HG03196 (cell line): ENCODE measurements at regions not wholly inside any gene's neighbourhood (a gene's known extent, or its start where the extent isn't known, plus 50 kb on each side); places are given as distances from the start of the nearest gene placed in this dataset.

Source experiments
- ATAC-seq: cut with Tn5 transposase; IDR thresholded peaks from one replicate; pipeline ENCODE4 v1.9.1; 2021; ENCODE audit not compliant: unreplicated experiment

DNA sequence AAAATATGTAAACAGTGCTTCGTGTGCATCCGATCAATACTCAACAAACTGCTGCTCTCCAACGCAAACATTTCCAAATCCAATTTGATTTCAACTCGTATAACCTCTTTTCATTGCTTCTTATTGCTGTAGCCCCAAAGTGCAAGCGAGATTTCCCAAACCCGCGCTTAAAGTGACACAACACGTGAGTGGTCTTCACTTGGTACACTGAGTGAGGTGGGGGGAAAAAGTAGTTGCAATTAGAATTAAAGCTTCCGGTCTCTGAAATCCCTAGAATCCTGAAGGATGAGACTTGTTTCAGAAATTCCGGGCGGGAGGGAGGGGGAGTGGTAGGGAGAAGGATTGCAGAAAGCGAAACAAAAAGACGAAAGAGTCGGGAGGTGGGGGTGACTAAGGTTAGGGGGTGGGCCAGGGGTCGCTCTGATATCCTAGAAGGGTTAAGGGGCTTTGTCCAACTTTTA lies 387.5 kb downstream of the BCAT1 start:
- ATAC-seq, result no peak

GRCh38 chr12:24560831-24561271 lies 388.1 kb downstream of the BCAT1 start:
- ATAC-seq, result no peak

- no peak for ATAC-seq
Measured at GRCh38 chr12:24560192-24560775, 388.6 kb downstream of the BCAT1 start.

- ATAC-seq, result no peak
Measured at GRCh38 chr12:24557738-24558137, 391.2 kb downstream of the BCAT1 start.

DNA sequence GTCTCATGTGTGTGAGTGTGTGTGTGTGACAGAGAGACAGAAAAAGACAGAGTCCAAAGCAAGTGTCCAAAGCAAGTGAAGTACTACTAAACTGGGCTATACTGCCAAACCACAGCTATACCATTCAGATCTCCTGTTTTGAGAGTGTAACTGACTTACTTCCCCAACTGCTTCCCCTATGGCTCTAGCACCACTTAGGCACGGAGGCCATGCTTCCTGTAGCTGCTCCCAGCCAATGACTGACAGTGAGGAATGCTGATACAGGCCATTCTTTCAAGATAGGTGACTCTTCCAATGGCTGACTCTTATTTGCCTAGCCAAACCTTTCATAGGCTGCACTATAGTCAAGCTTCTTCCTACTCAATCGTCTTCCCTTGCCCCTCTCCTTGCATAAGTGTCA lies 393.2 kb downstream of the BCAT1 start:
- ATAC-seq, result no peak

DNA sequence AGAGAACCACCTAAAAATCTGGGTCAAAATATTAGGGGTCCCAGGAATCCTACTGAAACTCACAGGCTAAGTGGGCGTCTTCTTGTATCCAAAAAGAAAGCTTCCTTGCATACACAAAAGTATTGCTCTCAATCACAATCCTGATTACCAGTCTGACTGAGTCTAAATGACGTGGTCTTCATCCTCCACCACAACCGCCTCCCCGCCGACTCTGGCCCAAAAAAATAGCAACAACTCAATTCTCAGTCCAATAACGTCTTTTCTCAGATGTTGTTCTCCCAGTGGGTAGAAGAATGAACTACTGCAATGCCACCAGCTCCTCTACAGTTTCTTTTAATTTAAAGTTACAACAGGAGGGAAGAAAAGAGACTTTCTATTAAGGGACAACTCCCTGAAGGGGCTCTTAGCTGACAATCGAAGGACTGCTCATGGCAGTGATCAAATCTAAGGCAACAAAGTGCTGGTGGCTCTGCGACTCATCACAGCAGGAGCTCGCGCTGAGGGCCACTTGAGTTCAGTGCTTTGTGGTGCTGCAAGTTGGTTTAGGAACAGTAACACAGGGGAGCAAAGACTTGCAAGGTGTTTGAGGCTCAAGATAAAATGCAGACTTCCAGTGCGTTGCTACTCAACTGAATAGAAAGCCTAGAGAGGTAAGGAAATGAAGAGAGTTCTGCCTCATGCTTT lies 394.1 kb downstream of the BCAT1 start:
- no peak for ATAC-seq

- no peak for ATAC-seq
Measured at GRCh38 chr12:24553259-24553658, 395.6 kb downstream of the BCAT1 start.

DNA sequence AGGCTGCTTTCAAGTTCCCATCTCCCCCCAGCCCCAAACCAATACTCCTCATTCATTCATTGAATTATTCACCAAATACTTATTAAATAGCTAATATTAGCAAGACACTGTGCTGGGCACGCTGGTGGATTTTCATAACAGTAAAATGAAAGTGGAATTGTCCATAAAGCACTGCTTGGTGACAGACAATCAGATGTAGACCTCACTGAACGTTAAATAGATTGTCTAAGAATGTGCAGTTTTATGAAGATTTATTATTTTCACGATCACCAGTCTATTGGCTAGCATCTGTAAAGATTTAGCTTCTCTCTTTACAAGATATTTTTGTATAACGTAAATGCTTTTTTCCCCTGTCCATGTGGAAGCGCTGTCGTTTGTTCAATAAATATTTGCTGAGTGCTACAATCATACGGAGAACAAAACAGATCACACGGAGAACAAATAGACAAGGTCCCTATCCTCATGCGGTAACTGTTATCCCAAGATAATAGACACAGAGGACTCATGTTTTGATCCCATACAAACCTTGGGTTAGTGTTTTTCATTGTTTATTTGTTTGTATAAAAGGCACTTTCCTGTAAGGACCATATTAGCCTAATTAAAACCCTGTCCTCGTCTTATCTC lies 397.6 kb downstream of the BCAT1 start:
- no peak for ATAC-seq

DNA sequence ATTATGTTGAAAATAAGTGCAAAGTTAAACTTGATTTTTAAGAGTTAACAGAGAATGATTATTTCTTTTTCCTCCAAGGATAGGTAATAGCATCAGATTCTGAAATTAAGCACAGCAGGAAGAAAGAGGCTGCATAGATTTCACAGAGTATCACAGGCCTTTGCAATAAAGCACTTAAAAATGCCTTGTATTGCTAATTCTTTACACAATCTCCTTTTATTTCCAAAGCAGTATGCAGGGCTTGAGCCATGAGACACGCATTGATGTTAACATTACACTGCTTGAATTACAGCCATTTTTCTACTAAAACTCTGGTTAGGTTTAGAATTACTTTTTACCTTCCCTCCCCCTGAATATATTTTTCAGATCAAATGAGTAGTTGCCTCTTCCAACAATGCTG lies 398.3 kb downstream of the BCAT1 start:
- ATAC-seq, result no peak

DNA sequence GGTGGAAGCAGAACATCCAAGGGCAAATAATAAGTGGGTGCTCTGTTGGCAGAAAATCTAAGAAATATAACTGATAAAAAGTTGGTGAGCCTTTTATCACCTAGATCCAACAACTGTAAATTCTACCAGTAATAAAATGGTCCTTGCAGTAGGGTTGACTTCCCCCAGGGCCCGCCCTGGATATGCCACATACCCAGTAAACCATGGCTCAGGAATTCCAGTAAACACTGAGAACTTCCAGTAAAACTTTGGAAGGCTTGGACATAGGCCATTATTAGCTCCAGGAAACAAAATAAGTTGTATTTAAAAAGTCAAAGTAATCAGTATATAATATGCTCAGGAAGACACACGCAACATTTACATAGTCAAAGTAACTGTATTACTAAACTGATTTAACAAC lies 402.2 kb downstream of the BCAT1 start:
- ATAC-seq, result no peak

DNA sequence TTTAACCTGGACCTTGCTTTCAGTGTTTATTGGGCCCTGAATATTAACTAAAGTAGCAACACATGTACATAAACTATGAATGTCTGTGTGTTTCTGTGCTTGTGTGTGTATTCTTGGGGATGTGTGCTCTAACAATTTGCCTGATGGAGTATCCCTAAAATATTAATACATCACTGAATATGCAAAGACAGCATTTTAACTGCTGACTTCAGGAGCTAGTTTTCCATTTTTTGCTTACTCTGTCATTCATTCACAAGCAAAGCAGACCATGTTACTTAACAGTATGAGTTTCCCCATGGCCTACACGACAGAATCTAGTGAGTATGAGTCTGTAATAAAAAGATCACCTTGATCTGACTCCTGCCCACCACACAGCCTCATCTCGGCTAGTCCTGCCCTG lies 402.8 kb downstream of the BCAT1 start:
- ATAC-seq, result no peak

GRCh38 chr12:24544368-24544767 lies 404.5 kb downstream of the BCAT1 start:
- ATAC-seq, result no peak

GRCh38 chr12:24541193-24541871 lies 407.6 kb downstream of the BCAT1 start:
- ATAC-seq, result no peak

DNA sequence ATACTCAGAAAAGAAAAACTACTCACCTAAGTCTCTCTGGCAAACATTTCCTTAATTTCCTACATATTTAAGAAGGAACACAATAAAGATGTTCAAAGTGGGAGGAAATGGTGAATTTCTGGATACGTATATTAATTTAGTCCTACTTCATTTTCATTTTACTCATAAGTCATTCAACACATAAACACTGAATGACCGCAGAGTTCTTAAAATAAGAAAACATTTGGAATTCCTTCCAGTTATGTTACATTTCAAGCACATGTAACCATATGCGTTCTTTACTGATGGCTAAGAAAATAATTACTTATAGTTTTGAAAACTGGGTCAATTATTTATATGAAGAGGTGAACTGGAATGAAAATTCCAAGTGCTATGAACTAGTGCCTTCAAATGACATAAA lies 409.3 kb downstream of the BCAT1 start:
- no peak for ATAC-seq

GRCh38 chr12:24537083-24537860 lies 411.6 kb downstream of the BCAT1 start:
- no peak for ATAC-seq

GRCh38 chr12:24535334-24536069 lies 413.4 kb downstream of the BCAT1 start:
- ATAC-seq, result no peak

DNA sequence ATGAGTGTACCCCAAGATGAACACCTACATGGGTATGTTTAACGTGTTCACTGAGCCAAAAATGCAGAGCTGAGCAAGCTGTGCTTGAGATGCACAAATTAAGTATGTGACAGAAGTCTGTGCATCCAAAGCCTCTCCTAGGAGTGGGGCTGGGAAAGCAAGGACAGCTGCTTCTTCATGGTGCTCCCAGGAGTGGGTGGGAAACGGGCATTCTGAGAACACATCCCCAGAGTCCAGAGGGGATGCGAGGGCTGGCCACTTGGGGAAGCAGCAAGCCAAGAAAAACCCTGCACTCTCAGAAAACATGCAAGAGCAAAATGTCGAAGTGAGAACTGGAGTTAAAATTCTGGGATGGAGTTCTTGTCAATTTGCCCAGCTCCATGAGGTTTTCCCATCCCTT lies 414.3 kb downstream of the BCAT1 start:
- no peak for ATAC-seq

- ATAC-seq, result no peak
Measured at GRCh38 chr12:24533716-24534352, 415.1 kb downstream of the BCAT1 start.

DNA sequence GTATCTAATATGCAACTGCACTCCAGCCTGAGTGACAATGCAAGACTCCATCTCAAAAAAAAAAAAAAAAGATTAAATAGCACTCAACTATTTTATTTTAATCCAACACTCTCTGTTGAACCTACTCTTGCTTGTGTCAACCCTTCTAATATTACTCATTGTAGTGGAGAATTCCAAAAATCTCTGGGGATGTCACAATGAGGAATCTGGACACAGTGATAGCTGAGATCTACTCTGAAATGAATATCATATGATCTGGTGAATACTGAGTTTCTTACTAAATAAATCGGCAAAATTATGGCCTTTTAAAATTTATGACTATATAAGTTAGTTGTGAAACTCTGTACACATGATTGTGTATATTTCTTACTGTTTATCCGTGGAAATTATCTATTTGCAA lies 418.2 kb downstream of the BCAT1 start:
- ATAC-seq, result no peak

DNA sequence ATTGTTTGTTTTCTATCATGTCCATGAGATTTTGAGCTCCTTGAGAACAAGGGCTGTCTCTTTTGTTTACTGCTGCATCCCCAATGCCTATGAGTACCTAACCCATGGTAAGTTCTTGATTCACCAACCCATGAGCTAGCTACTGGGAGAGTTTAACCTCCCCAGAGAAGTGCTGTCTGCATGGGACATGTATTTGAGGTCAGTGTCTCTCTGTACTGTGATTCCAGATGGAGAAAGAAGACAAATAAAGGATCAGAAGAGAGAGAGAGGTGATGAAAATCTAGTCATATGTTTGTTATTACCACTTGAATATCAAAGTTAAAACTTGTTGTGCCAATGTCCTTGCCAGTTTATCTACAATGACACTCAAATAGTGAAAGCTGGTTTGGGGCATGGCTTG lies 421.8 kb downstream of the BCAT1 start:
- ATAC-seq, result no peak
